ENCODE measurements at regions not wholly inside any gene's neighbourhood (a gene's known extent, or its start where the extent isn't known, plus 50 kb on each side); places are given as distances from the start of the nearest gene placed in this dataset.

- peaks cover 0 to 3% of the 10 kb centered on the region in 2 donors for H3K4me1 ChIP-seq (replicated peaks in 1 of 2)
- H3K4me3 ChIP-seq: no peak overlapping the region
- 38 to 100% (median 71%) methylated on average over 1 to 2 of the region's 2 CpGs; no CpG with 5 or more reads in 3 of the 10 experiments for WGBS, 10 experiments
- H3K27ac ChIP-seq: no peak overlapping the region
- no peak for ATAC-seq (replicated peaks in 6 of 8)
- in situ Hi-C loops (cut with MboI; ENCODE audit: low pct_unique_long_range_greater_than_20kb in 2 of 9, low sequenced_read_pairs in 9 of 9, unreplicated experiment in 9 of 9): no loop called here
Measured at GRCh38 chr3:94179059-94179458, 116.2 kb downstream of the NSUN3 start.

- WGBS, 10 experiments: 37 to 100% (median 84%) methylated on average over 2 to 6 of the region's 6 CpGs
- in situ Hi-C loops (cut with MboI; ENCODE audit: low pct_unique_long_range_greater_than_20kb in 2 of 9, low sequenced_read_pairs in 9 of 9, unreplicated experiment in 9 of 9): no loop called here
- no peak overlapping the region for H3K4me3 ChIP-seq
- no peak overlapping the region for H3K27ac ChIP-seq
- H3K4me1 ChIP-seq (replicated peaks in 1 of 2): no peaks in the 10 kb centered on the region
- ATAC-seq (replicated peaks in 6 of 8): no peak
Measured at GRCh38 chr3:94183551-94183950, 120.7 kb downstream of the NSUN3 start.

- WGBS, 10 experiments: 0 to 100% (median 46%) methylated on average over 1 of the region's 1 CpG; no CpG with 5 or more reads in 2 of the 10 experiments
- no peak overlapping the region for H3K27ac ChIP-seq
- in situ Hi-C loops (cut with MboI; ENCODE audit: low pct_unique_long_range_greater_than_20kb in 2 of 9, low sequenced_read_pairs in 9 of 9, unreplicated experiment in 9 of 9): no loop called here
- no peaks in the 10 kb centered on the region for H3K4me1 ChIP-seq (replicated peaks in 1 of 2)
- no peak overlapping the region for H3K4me3 ChIP-seq
- ATAC-seq (replicated peaks in 6 of 8): no peak
Measured at GRCh38 chr3:94184781-94185180, 121.9 kb downstream of the NSUN3 start.

GRCh38 chr3:94185753-94186152, 122.9 kb downstream of the NSUN3 start:
- no peak for ATAC-seq (replicated peaks in 6 of 8)
- in situ Hi-C loops (cut with MboI; ENCODE audit: low pct_unique_long_range_greater_than_20kb in 2 of 9, low sequenced_read_pairs in 9 of 9, unreplicated experiment in 9 of 9): no loop called here
- H3K4me3 ChIP-seq: no peak overlapping the region
- no peak overlapping the region for H3K27ac ChIP-seq
- WGBS, 10 experiments: 22 to 100% (median 83%) methylated on average over 1 to 2 of the region's 2 CpGs
- H3K4me1 ChIP-seq (replicated peaks in 1 of 2): no peaks in the 10 kb centered on the region

GRCh38 chr3:94187697-94188096, 124.8 kb downstream of the NSUN3 start:
- 13 to 100% (median 75%) methylated on average over 1 to 2 of the region's 2 CpGs for WGBS, 10 experiments
- Histone ChIP-seq H3K27ac (no peak overlapping the region), H3K4me1 (replicated peaks in 1 of 2) (no peaks in the 10 kb centered on the region), H3K4me3 (no peak overlapping the region)
- ATAC-seq (replicated peaks in 6 of 8): no peak
- in situ Hi-C loops (cut with MboI; ENCODE audit: low pct_unique_long_range_greater_than_20kb in 2 of 9, low sequenced_read_pairs in 9 of 9, unreplicated experiment in 9 of 9): no loop called here

- H3K4me3 ChIP-seq: no peak overlapping the region
- H3K4me1 ChIP-seq (replicated peaks in 1 of 2): no peaks in the 10 kb centered on the region
- H3K27ac ChIP-seq: no peak overlapping the region
- WGBS, 10 experiments: 0 to 86% (median 56%) methylated on average over 1 to 2 of the region's 2 CpGs
- in situ Hi-C loops (cut with MboI; ENCODE audit: low pct_unique_long_range_greater_than_20kb in 2 of 9, low sequenced_read_pairs in 9 of 9, unreplicated experiment in 9 of 9): no loop called here
- ATAC-seq (replicated peaks in 6 of 8): no peak
Measured at GRCh38 chr3:94195381-94195780, 132.5 kb downstream of the NSUN3 start.

- WGBS, 10 experiments: 37 to 100% (median 69%) methylated on average over 1 to 2 of the region's 2 CpGs; no CpG with 5 or more reads in 1 of the 10 experiments
- in situ Hi-C loops (cut with MboI; ENCODE audit: low pct_unique_long_range_greater_than_20kb in 2 of 9, low sequenced_read_pairs in 9 of 9, unreplicated experiment in 9 of 9): no loop called here
Measured at GRCh38 chr3:94206291-94206690, 143.4 kb downstream of the NSUN3 start.

GRCh38 chr3:94210256-94210655, 147.4 kb downstream of the NSUN3 start:
- in situ Hi-C loops (cut with MboI; ENCODE audit: low pct_unique_long_range_greater_than_20kb in 2 of 9, low sequenced_read_pairs in 9 of 9, unreplicated experiment in 9 of 9): no loop called here
- Histone ChIP-seq H3K4me1 (replicated peaks in 1 of 2) (no peaks in the 10 kb centered on the region), H3K27ac (no peak overlapping the region), H3K4me3 (no peak overlapping the region)
- ATAC-seq (replicated peaks in 6 of 8): no peak
- 14 to 100% (median 87%) methylated on average over 1 of the region's 1 CpG; no CpG with 5 or more reads in 4 of the 10 experiments for WGBS, 10 experiments

More at GRCh38 chr3:94206291-94206690, 143.4 kb downstream of the NSUN3 start:
- ATAC-seq (replicated peaks in 6 of 8): no peak
- Histone ChIP-seq H3K4me3 (no peak overlapping the region), H3K27ac (no peak overlapping the region), H3K4me1 (replicated peaks in 1 of 2) (no peaks in the 10 kb centered on the region)

- 0 to 81% (median 30%) methylated on average over 1 to 4 of the region's 4 CpGs; no CpG with 5 or more reads in 2 of the 10 experiments for WGBS, 10 experiments
- Histone ChIP-seq H3K27ac (no peak overlapping the region), H3K4me1 (replicated peaks in 1 of 2) (no peaks in the 10 kb centered on the region), H3K4me3 (no peak overlapping the region)
- no peak for ATAC-seq (replicated peaks in 6 of 8)
- in situ Hi-C loops (cut with MboI; ENCODE audit: low pct_unique_long_range_greater_than_20kb in 2 of 9, low sequenced_read_pairs in 9 of 9, unreplicated experiment in 9 of 9): no loop called here
Measured at GRCh38 chr3:94217406-94217805, 154.5 kb downstream of the NSUN3 start.

GRCh38 chr3:94220426-94220825, 157.6 kb downstream of the NSUN3 start:
- 17 to 83% (median 67%) methylated on average over 1 to 2 of the region's 2 CpGs; no CpG with 5 or more reads in 1 of the 10 experiments for WGBS, 10 experiments
- Histone ChIP-seq H3K4me1 (replicated peaks in 1 of 2) (peaks cover 0 to 10% of the 10 kb centered on the region in 2 donors), H3K4me3 (no peak overlapping the region), H3K27ac (no peak overlapping the region)
- in situ Hi-C loops (cut with MboI; ENCODE audit: low pct_unique_long_range_greater_than_20kb in 2 of 9, low sequenced_read_pairs in 9 of 9, unreplicated experiment in 9 of 9): no loop called here
- ATAC-seq (replicated peaks in 6 of 8): no peak

- H3K4me3 ChIP-seq: no peak overlapping the region
- peaks cover 9 to 22% of the 10 kb centered on the region in 2 donors for H3K4me1 ChIP-seq (replicated peaks in 1 of 2)
- no peak for ATAC-seq (replicated peaks in 6 of 8)
- in situ Hi-C loops (cut with MboI; ENCODE audit: low pct_unique_long_range_greater_than_20kb in 2 of 9, low sequenced_read_pairs in 9 of 9, unreplicated experiment in 9 of 9): no loop called here
- no peak overlapping the region for H3K27ac ChIP-seq
Measured at GRCh38 chr3:94221829-94222228, 159.0 kb downstream of the NSUN3 start.

- WGBS, 10 experiments: 0 to 63% (median 35%) methylated on average over 2 to 5 of the region's 5 CpGs
- in situ Hi-C loops (cut with MboI; ENCODE audit: low pct_unique_long_range_greater_than_20kb in 2 of 9, low sequenced_read_pairs in 9 of 9, unreplicated experiment in 9 of 9): no loop called here
- Histone ChIP-seq H3K4me1 (replicated peaks in 1 of 2) (peaks cover 15 to 29% of the 10 kb centered on the region in 2 donors), H3K4me3 (no peak overlapping the region), H3K27ac (peak overlapping the region in 1 of 2 donors; percentile 64)
- peak in 5 of 8 experiments; percentile 49 to 83 (median 79) for ATAC-seq (replicated peaks in 6 of 8)
Measured at GRCh38 chr3:94225148-94225865, 162.4 kb downstream of the NSUN3 start.

- Histone ChIP-seq H3K4me1 (replicated peaks in 1 of 2) (peaks cover 15 to 29% of the 10 kb centered on the region in 2 donors), H3K4me3 (no peak overlapping the region), H3K27ac (peak overlapping the region in 1 of 2 donors; percentile 64)
- in situ Hi-C loops (cut with MboI; ENCODE audit: low pct_unique_long_range_greater_than_20kb in 2 of 9, low sequenced_read_pairs in 9 of 9, unreplicated experiment in 9 of 9): no loop called here
- 0 to 75% (median 33%) methylated on average over 1 to 4 of the region's 4 CpGs; no CpG with 5 or more reads in 1 of the 10 experiments for WGBS, 10 experiments
- ATAC-seq (replicated peaks in 6 of 8): peak in 7 of 8 experiments; percentile 49 to 65 (median 60)
Measured at GRCh38 chr3:94226078-94226477, 163.2 kb downstream of the NSUN3 start.

GRCh38 chr3:94232921-94233320, 170.1 kb downstream of the NSUN3 start:
- ATAC-seq (replicated peaks in 6 of 8): no peak
- Histone ChIP-seq H3K27ac (no peak overlapping the region), H3K4me1 (replicated peaks in 1 of 2) (no peaks in the 10 kb centered on the region), H3K4me3 (no peak overlapping the region)
- in situ Hi-C loops (cut with MboI; ENCODE audit: low pct_unique_long_range_greater_than_20kb in 2 of 9, low sequenced_read_pairs in 9 of 9, unreplicated experiment in 9 of 9): no loop called here
- WGBS, 10 experiments: 0 to 100% (median 82%) methylated on average over 1 to 3 of the region's 3 CpGs; no CpG with 5 or more reads in 2 of the 10 experiments
